ENCODE measurements at regions not wholly inside any gene's neighbourhood (a gene's known extent, or its start where the extent isn't known, plus 50 kb on each side); places are given as distances from the start of the nearest gene placed in this dataset.

GRCh38 chr1:10874351-10874750, 77.9 kb upstream of the CASZ1 start:
- TF ChIP-seq YY1 (IDR thresholded peaks at IDR 0.05; ENCODE audit: low read depth): no peak
- no peak for TF ChIP-seq REST (IDR thresholded peaks at IDR 0.05; ENCODE audit: low read depth)
- TF ChIP-seq FOXM1 (IDR thresholded peaks at IDR 0.05; ENCODE audit: borderline replicate concordance, low read depth): no peak
- TF ChIP-seq, protein P1, sequence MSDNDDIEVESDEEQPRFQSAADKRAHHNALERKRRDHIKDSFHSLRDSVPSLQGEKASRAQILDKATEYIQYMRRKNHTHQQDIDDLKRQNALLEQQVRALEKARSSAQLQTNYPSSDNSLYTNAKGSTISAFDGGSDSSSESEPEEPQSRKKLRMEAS (IDR thresholded peaks at IDR 0.05): no peak
- no peak for TF ChIP-seq NFIC (IDR thresholded peaks at IDR 0.05)
- no peak for TF ChIP-seq CREB1 (IDR thresholded peaks at IDR 0.05; ENCODE audit: low read depth)
- TF ChIP-seq TCF12 (IDR thresholded peaks at IDR 0.05; ENCODE audit: low read depth): no peak
- no peak for TF ChIP-seq TEAD4 (IDR thresholded peaks at IDR 0.05)
- no peak for TF ChIP-seq EGR1 (IDR thresholded peaks at IDR 0.05)
- no peak for TF ChIP-seq EP300 (IDR thresholded peaks at IDR 0.05; ENCODE audit: borderline replicate concordance)
- TF ChIP-seq CEBPB (IDR thresholded peaks at IDR 0.05): no peak
- TF ChIP-seq, protein P2, sequence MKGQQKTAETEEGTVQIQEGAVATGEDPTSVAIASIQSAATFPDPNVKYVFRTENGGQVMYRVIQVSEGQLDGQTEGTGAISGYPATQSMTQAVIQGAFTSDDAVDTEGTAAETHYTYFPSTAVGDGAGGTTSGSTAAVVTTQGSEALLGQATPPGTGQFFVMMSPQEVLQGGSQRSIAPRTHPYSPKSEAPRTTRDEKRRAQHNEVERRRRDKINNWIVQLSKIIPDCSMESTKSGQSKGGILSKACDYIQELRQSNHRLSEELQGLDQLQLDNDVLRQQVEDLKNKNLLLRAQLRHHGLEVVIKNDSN (IDR thresholded peaks at IDR 0.05): no peak
- no peak for TF ChIP-seq RAD21 (IDR thresholded peaks at IDR 0.05; ENCODE audit: low read depth)
- no peak for TF ChIP-seq ZBTB7A (IDR thresholded peaks at IDR 0.05; ENCODE audit: low read depth)
- no peak for TF ChIP-seq TAF1 (IDR thresholded peaks at IDR 0.05; ENCODE audit: low read depth)

DNA sequence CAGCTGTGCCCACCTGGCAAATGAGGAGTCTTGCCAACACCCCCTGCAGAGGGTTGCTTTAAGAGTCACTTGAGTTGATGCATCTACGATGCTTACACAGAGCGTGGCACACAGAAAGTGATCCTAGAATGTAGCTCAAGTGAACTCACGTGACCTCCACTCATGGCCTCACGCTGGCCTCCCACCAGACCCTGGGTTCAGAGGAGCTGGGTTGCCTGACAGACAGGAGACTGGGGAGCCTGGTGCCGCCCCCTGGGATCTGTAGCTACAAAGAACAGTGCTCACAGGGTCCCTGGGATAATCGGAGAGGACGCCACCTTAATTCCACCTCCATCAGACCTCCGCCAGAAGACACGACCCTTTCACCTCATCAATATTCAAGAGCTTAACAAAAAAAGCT, 81.4 kb upstream of the CASZ1 start:
- TF ChIP-seq, protein P2 (IDR thresholded peaks at IDR 0.05): no peak
- no peak for TF ChIP-seq CREB1 (IDR thresholded peaks at IDR 0.05; ENCODE audit: low read depth)
- TF ChIP-seq RAD21 (IDR thresholded peaks at IDR 0.05; ENCODE audit: low read depth): no peak
- TF ChIP-seq TEAD4 (IDR thresholded peaks at IDR 0.05): no peak
- no peak for TF ChIP-seq REST (IDR thresholded peaks at IDR 0.05; ENCODE audit: low read depth)
- no peak for TF ChIP-seq ZBTB7A (IDR thresholded peaks at IDR 0.05; ENCODE audit: low read depth)
- no peak for TF ChIP-seq EGR1 (IDR thresholded peaks at IDR 0.05)
- no peak for TF ChIP-seq TAF1 (IDR thresholded peaks at IDR 0.05; ENCODE audit: low read depth)
- TF ChIP-seq CEBPB (IDR thresholded peaks at IDR 0.05): no peak
- no peak for TF ChIP-seq YY1 (IDR thresholded peaks at IDR 0.05; ENCODE audit: low read depth)
- TF ChIP-seq, protein P1 (IDR thresholded peaks at IDR 0.05): no peak
- TF ChIP-seq NFIC (IDR thresholded peaks at IDR 0.05): no peak
- TF ChIP-seq EP300 (IDR thresholded peaks at IDR 0.05; ENCODE audit: borderline replicate concordance): no peak
- TF ChIP-seq TCF12 (IDR thresholded peaks at IDR 0.05; ENCODE audit: low read depth): no peak
- TF ChIP-seq FOXM1 (IDR thresholded peaks at IDR 0.05; ENCODE audit: borderline replicate concordance, low read depth): no peak

DNA sequence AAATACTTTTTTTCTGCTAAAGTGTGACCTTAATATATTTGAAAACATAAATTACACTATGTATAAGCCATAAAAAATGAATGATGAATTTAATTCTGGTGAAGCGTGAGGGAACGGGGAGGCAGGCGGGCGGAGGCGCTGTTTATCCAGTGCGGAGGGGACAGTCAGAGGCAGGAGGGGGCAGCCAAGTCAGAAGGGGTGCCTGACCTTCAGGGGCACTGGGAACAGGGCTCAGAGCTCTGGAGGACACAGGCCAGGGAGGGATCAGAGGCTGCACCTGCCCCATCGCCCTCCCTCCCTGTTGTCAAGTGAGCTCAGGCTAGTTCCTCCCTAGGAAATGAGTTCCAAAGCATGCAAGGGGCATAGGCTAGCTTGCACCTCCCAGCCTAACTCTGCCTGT, 82.0 kb upstream of the CASZ1 start:
- no peak for TF ChIP-seq FOXM1 (IDR thresholded peaks at IDR 0.05; ENCODE audit: borderline replicate concordance, low read depth)
- TF ChIP-seq EP300 (IDR thresholded peaks at IDR 0.05; ENCODE audit: borderline replicate concordance): no peak
- TF ChIP-seq TEAD4 (IDR thresholded peaks at IDR 0.05): no peak
- no peak for TF ChIP-seq ZBTB7A (IDR thresholded peaks at IDR 0.05; ENCODE audit: low read depth)
- no peak for TF ChIP-seq TCF12 (IDR thresholded peaks at IDR 0.05; ENCODE audit: low read depth)
- TF ChIP-seq TAF1 (IDR thresholded peaks at IDR 0.05; ENCODE audit: low read depth): no peak
- no peak for TF ChIP-seq NFIC (IDR thresholded peaks at IDR 0.05)

- TF ChIP-seq FOXM1 (IDR thresholded peaks at IDR 0.05; ENCODE audit: borderline replicate concordance, low read depth): no peak
These were observed 83.6 kb upstream of the CASZ1 start for GRCh38 chr1:10880063-10880462.

DNA sequence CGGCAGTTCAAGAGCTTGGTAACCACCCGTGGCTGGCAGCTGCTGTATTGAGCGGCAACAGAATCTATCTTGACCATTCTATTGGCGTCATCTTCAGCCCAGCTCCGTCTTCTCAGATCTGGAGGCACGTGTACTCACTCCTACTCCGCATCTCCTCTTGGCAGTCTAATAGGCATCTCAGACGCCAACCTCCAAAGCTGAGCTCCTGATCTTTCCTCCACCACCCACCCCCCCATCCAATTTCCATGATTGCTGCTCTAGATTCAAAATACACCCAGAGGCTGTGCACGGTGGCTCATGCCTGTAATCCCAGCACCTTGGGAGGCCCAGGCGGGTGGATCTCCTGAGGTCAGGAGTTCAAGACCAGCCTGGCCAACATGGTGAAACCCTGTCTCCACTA, 84.6 kb upstream of the CASZ1 start:
- TF ChIP-seq CEBPB (IDR thresholded peaks at IDR 0.05) (no peak), REST (IDR thresholded peaks at IDR 0.05; ENCODE audit: low read depth) (no peak), ZBTB7A (IDR thresholded peaks at IDR 0.05; ENCODE audit: low read depth) (no peak), EP300 (IDR thresholded peaks at IDR 0.05; ENCODE audit: borderline replicate concordance) (no peak), RAD21 (IDR thresholded peaks at IDR 0.05; ENCODE audit: low read depth) (no peak), TCF12 (IDR thresholded peaks at IDR 0.05; ENCODE audit: low read depth) (no peak), NFIC (IDR thresholded peaks at IDR 0.05) (no peak), EGR1 (IDR thresholded peaks at IDR 0.05) (no peak), TEAD4 (IDR thresholded peaks at IDR 0.05) (no peak), CREB1 (IDR thresholded peaks at IDR 0.05; ENCODE audit: low read depth) (no peak), TAF1 (IDR thresholded peaks at IDR 0.05; ENCODE audit: low read depth) (no peak), FOXM1 (IDR thresholded peaks at IDR 0.05; ENCODE audit: borderline replicate concordance, low read depth) (no peak), YY1 (IDR thresholded peaks at IDR 0.05; ENCODE audit: low read depth) (no peak)
- TF ChIP-seq, protein P1 (IDR thresholded peaks at IDR 0.05): no peak
- TF ChIP-seq, protein P2 (IDR thresholded peaks at IDR 0.05): no peak

Data from Ishikawa (cell line).